ENCODE measurements at regions not wholly inside any gene's neighbourhood (a gene's known extent, or its start where the extent isn't known, plus 50 kb on each side); places are given as distances from the start of the nearest gene placed in this dataset.

DNA sequence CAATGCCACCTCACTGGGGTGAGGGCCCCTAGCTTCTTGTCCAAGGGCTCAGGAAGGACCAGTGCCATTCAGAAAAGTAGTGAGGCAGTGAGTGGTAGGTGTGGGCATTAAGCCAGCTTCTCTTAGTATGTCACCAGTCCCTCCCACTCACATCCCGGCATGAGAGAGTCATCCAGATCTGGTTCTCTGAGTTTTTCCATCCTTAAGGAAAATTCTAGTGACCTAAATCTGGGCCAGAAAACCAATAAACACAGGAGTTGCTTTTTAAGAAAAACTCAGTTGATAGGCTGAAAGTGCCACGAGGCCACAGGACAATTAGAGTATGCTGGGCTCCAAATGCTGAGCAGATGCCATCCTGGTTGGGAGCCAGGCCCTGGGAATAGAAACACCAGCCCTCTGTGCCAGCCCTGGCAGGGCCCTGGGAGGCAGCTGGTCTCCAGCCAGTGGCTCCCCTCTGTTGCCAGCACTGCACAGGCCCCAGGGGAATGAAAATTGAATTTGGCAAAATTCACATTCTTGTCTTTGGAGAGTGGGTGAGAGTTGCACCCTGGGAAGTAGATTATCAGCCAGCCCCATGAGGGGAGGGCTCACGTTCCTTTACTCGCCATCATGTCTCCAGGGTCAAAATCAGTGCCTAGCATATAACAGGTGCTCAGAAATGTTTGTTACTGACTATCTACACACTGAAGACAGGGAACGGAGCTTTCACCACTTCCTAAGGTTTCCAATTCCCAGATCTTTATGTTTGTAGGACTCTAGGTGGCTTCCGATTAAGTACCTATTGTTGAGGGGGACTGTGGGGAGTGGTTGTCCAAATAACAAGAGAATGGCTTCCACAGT is 52.8 kb downstream of the FAM43A start:
- DNase-seq (ENCODE audit: low spot score) = peak; percentile 90

DNA sequence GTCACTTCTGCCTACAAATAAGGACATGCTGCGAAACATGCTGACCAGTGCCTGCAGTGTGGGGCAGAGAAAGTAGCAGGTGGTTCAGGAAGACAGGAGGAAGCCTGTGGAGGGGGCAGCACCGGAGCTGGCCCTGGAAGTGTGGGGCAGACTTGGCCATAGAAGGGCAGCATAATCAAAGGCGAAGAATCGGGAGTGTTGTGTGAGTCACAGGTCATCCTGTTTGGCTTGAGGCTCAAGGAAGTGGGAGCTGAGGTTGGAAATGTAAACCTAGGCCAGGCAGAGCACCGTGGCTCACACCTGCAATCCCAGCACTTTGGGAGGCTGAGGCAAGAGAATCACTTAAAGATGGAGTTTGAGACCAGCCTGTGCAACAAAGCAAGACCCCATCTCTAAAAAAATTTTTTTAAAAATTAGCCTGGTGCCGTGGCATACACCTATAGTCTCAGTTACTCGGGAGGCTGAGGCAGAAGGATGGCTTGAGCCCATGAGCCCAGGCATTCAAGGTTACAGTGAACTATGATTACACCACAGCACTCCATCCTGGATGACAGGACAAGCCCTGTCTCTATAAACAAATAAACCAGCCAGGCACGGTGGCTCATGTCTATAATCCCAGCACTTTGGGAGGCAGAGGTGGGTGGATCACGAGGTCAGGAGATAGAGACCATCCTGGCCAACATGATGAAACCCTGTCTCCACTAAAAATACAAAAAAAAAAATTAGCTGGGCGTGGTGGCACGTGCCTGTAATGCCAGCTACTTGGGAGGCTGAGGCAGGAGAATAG is 54.0 kb downstream of the FAM43A start:
- DNase-seq (ENCODE audit: low spot score) = no peak

DNA sequence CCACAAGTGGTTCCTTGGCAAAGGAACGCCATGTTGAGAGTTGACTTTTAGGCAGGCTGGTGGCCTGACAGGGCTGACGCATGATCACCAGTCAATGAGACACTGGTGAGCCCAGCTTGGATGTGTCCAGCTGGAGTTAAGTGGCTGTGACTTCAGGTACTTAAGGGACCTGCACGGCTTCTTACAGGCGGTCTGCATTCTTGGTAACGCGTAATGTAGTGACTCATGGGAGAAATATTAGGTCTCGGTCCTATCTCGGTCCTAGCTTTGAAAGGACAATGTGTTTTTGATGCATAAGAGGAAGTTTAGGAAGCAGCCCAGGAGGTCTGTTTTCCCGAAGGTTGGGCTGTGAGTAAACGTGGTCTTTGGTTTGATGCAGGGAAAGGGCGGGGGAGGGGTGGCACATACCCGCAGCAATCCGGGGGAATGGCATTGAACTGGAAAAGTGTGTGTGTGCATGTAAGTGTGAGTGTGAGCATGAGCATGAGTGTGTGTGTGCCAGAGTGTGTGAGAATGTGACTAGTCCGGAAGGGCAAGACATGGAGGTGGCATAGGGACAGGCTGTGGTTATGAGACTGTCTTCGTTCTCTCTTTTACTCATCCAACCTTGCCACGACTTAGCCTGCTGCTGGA is 55.3 kb downstream of the FAM43A start:
- DNase-seq (ENCODE audit: low spot score) = no peak

DNA sequence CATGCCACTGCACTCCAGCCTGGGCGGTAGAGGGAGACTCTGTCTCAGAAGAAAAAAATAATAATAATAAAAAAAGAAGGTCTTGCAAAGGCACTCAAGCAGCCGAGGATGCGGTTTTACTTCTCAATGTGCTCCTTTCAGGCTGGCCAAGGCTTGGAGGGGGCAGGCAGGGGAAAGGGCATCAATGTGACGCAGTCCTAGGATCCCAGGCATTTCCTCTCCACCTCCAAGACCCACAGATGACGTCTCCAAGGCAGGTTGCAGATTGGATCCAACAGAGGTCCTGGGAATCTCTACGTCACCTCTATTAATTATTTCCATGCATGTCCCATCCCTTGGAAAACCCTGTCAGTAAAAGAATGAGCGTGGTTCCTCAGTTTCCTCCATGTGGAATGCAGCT is 56.2 kb downstream of the FAM43A start:
- DNase-seq (ENCODE audit: low spot score) = no peak

DNA sequence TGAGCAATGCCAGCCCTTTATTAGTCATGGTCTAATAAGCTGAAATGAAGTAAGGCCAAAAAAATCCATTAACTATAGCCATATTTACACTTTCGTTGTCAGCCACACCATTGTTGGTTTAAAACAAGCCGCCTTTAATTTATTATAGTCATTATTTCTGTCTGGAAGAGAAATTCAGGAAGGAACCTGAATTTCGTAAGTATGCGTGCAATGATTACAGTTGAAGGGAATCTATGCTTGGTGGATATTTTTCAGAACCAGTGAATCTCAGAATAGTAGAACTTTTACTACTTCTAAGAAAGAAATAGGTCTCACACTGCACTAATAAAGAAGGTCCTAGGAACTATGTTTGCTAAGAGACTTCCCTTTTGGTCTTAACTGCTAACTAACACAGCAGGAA is 59.1 kb downstream of the FAM43A start:
- no peak for DNase-seq (ENCODE audit: low spot score)

DNA sequence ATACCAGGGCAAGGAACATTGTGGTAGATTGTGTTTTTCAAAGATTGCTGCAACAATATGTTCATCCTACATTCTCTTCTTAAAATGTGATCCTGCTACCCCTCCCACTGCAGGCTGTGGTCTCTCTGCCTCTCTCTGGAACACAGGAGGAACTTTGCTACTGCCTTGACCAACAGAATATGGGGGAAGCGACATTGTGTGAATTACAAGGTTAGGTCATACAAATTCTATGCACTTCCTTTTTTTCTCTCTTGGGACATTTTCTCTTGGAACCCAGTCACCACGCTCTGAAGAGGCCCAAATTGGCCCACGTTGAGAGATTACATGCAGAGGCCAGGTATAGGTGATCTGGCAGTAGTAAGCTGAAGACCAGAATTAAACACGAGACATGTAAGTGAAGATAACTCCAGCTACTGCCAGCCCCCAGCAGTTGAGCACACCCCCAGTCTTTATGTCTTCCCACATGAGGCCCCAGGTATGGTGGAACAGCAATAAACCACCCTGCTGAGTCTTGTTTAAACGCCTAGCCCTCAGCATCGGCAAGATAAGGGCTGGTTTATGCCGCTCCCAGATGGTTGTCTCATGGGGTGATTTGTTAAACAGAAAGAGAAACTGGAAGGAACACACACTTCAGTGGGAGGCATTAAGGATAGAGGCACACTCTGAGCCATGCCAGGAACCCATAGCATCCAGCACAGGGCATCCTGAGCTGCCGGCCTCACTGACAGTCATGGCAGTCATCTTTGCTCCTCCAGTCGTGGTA is 59.9 kb downstream of the FAM43A start:
- no peak for DNase-seq (ENCODE audit: low spot score)

DNA sequence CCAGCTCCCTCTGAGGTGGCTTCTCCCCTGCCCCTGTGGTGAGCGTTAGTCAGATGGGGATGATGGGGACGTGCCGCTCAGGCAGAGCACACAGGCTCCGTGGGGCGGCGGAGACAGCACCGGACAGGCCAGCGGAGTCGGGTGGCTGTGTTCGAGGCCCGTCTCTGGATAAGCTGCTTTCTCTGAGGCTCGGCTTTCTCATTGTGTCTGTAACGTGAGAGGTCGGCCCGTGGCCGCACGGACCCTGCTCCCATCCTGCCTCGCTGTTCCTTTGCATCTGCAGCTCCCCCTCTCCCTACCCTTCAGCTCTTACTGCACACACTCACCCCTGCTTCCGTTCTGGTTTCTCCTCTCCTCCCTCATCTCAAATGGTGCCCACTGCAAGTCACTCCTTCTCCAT is 62.5 kb downstream of the FAM43A start:
- no peak for DNase-seq (ENCODE audit: low spot score)

DNA sequence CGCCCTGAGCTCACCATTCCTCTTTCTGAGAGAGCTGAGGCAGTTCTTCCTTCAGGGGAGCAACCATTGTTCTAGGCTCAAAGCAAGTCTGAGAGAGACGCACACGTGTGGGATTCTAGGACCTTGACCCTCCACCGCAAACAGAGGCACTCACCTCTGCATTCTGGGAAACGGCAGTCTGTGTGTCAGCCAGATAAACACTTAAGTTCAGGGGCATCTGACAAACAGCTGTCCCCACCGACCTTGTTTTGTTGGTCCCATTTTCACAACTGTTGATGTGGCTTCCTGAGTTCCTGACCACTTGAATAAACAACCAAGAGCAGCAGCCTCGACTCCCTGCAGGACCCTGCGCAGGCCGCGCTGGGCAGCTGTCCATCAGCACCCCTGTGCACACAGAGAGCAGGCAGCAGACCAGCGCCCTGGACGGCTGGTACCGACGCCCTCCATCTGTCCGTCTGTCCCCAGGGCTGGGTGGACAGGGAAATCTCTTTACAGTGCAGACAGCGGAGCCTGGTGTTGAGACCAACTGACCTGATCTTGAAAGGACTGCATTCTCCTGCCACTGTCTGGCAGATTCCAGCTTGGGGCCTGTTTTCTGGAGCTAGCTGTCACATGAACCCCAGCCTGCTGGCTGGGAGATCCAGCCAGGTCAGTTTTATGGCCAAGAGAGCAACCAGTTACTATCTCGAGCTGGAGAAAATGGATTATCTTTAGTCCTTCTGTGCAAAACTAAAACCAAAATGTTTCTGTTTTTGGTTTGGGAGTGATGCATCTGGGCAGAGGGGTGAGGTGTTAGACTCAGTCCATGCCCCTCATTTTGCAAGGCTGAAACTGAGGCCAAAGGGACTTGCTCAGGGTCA is 64.2 kb downstream of the FAM43A start:
- peak; percentile 62 for DNase-seq (ENCODE audit: low spot score)

DNA sequence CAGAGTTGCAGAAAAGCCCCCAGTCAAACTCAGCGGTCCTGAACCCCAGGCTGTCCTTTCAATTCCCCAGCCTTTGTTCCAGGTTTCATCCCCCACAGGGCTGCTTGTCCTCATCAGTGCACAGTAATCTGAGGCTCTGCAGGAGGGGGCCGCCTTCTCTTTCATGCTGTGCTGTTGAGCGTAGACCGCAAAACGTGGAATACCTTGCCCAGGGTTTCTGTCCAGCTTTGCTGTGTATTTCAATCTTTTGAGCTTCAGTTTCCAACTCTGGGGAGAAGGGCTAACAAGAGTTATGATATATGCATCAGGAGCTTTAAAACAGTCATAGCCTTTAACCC is 64.8 kb downstream of the FAM43A start:
- no peak for DNase-seq (ENCODE audit: low spot score)

DNA sequence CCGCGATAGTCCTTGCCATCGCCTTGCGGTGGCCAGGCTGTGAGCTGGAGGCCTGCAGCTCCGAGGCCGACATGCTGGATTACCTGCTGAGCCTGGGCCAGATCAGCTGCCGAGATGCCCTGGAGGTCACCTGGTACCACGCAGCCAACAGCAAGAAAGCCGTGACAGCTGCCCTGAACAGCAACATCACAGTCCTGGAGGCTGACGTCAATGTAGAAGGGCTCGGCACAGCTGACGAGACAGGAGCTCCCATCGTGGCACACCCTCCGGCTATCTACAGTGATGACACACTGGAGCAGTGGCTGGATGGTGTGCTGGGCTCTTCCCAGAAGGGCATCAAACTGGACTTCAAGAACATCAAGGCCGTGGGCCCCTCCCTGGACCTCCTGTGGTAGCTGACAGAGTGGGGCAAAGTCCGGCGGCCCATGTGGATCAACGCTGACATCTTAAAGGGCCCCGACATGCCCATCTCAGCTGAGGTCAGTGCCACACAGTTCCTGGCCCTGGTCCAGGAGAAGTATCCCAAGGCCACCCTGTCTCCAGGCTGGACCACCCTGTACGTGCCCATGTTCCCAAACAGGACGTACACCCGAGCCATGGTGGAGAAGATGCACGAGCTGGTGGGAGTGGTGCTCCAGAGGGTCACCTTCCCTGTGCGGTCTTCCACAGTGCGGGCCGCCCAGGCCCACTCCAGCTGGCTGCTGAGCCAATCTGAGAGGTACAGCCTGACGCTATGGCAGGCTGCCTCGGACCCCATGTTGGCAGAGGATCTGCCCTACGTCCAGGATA is 70.2 kb downstream of the FAM43A start:
- DNase-seq (ENCODE audit: low spot score) = no peak

DNA sequence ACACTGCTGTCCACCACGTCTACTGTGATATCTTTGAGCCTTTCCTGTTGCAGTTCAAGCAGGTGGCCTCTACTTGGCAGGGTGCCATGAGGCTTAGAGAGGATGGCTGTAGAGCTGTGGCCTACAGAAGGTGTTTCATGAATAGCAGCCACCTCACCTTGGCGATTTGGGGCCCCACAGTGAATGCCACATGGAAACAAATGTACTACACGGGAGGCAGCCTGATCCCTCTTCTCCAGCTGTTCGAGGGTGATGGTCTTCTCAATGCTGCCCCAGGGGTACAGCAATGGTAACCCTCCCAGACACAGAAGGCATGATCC is 70.7 kb downstream of the FAM43A start:
- DNase-seq (ENCODE audit: low spot score) = no peak

DNA sequence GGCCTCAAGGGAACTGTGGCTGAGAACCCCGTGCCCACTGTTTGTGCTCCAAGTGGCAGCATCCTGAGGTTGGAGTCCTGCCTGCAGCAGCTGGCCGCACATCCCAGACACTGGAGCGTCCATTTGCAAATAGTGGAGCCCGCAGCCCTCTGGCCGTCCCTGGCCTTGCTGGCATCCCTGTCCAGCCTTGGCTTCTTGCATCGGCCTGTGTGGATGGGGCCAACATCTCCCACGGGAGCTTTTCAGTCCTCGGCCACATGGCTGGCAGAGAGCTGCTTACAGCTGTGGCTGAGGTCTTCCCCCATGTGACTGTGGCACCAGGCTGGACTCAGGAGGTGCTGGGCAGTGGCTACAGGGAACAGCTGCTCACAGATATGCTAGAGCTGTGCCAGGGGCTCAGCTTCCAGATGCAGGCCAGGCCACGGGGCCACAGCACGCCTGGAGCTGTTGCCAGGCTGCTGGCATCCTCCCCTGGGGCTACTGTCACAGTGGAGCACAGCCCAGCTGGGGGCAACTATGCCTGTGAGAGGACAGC is 71.2 kb downstream of the FAM43A start:
- DNase-seq (ENCODE audit: low spot score) = peak; percentile 95

DNA sequence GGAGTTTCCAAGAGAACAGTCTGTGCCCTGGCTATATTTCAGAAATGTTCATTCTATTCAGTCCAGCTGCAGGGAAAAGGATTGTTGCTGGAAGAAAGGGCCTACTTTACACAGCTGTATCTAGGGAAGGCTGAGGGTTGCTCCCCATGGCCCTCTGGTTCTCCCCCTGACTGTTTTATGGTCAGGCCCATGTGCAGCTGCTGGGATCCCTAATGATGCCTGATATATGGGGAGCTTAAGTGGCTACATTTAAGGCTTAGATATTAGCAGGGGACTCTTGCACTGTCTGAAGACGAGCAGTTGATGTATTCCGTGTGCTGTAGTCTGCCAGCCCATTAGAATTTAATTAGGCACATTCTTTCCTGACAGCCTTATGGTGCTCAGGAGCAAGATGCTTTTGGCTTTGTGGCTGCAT is 72.0 kb downstream of the FAM43A start:
- peak; percentile 70 for DNase-seq (ENCODE audit: low spot score)

DNA sequence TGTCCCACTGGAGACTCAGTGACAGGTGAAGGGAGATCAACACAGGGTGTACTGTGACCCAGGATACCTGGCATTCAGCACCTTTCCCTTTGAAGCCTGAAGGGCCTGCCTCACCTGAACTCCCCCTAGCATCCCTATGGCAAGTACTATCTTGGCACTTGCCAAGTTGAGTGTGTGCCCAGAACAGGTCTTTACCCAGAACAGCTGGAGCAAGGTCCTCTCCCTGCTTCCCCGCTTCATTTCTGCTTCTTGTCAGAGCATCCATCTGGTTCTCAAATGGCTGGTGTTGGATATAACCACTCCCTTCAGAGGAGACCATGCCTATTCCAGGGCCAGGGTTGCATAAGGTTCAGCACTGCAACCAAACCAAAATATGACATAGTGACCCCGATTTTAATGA is 73.0 kb downstream of the FAM43A start:
- no peak for DNase-seq (ENCODE audit: low spot score)

DNA sequence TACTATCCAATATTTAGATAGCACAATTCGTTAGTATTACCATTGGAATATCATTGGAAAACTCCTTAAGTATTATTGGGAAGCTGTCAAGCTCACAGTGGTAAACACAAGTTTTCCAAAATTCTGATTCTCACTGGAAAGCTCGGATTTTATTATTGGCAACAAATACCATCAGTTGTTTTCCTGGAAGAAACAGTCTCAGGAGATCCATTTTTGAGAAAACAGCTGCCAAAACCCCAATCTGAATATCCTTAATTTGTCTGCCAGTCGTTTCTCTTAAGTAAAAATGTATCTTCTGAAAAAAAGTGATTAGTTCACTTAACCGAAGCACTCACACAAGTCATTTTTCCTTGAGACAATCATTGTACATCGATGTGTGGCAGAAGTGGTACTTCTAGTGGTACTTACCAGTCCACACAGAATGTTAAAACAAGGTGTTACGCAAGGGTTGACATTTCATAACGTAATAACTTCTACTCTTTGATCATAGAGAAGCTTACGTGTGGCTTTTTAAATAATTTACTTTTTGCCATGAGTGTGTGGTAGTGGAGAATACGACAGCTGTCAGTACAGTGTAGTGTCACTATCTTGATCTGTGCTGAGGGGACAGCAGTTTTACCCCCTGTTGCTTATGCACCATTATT is 74.9 kb downstream of the FAM43A start:
- no peak for DNase-seq (ENCODE audit: low spot score)

DNA sequence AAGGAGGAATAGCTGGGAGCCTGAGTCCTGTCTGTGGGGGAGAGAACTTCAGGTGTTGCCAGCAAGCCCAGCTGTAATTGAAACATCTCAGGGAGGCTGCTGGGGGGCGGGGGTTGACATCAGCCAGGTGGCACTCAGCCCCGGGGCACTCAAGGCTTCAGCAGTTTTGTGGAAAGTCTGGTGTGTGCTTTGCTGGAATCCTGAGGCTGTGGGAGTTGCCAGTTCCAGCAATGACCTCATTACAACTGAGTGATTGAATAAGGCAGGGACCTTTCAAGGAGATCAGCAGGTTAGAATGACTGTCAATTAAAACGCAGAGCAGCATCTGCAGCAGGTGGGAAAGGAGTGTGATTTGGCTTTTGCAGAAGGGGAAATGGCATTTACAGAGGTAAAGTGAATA is 75.7 kb downstream of the FAM43A start:
- no peak for DNase-seq (ENCODE audit: low spot score)

DNA sequence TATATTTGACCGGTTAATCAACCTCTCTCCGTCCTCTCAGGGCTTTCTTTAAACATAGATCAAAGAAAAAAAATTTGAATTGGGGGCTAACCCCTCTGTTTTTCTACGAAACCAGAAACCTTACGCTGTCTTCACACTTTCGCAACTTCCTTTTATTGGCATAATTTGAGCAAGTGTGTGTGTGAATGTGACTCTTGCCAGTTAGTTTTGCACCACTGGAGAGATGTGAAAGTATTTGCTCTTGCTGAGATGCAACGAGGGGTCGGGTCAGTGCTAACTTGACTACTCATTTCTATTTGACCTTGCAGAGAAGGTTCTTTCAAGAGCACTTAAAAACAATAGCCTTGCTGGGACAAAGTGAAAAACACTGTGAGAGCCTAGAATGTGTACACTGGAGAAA is 81.2 kb downstream of the FAM43A start:
- DNase-seq (ENCODE audit: low spot score) = no peak

DNA sequence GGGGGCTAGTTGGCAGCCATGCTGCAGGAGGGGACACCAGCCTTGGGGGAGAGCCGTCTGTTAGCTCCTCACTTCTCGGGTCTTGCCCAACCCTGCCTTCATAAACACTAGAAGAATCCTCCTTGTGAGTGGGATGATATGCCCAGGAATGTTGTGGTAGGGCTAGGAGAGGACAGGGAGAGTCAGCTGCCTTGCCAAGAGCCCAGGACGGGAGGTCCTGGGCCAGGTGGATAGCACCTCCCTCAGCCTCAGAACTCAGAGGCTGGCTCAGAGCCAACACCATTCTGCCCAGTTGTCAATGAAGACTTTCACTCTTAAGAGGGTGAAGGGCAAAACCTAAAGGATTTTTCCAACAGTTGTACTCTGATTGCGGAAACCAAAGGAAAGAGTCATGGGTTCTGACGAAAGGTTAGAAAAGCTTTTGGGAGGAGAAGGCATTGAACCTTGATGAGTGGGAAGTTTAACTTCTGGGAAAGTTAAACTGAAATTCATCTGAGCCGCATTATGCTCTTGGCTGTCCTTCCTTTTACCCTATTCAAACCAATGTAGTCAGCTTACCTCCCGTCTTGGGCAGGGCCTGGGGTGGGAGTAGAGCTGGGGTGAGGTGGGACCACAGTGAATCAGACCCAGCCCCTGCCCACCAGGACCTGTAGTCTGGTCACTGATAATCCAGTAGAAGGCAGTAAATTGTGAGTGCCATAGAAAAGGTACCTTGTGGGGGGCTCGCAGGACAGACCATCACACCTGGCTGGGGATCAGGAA is 81.9 kb downstream of the FAM43A start:
- no peak for DNase-seq (ENCODE audit: low spot score)

DNA sequence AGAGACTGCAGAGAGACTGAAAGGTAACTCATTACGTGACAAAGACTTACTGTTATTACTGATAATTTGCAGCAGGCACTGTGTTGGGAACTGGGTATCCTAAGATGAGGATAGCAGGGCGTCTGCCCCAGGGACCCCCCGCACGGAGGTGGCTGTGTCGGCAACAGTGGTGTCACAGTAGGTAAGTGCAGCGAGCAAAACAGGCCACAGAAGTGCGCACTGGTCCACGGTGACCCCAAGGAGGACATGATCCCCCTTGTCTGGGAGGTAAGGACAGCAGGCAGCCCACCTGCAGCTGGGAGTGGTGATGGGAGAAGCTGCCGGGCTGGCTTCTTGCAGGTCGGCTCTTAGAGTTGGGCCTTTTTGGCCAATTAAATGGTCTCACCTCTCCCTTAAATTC is 82.9 kb downstream of the FAM43A start:
- no peak for DNase-seq (ENCODE audit: low spot score)
